ENCODE measurements at regions not wholly inside any gene's neighbourhood (a gene's known extent, or its start where the extent isn't known, plus 50 kb on each side); places are given as distances from the start of the nearest gene placed in this dataset.
"Not testable (repeated sequence)": the region's sequence is repeated elsewhere in the genome, so short reads cannot be mapped to it uniquely, and the experiment has no call there.

DNA sequence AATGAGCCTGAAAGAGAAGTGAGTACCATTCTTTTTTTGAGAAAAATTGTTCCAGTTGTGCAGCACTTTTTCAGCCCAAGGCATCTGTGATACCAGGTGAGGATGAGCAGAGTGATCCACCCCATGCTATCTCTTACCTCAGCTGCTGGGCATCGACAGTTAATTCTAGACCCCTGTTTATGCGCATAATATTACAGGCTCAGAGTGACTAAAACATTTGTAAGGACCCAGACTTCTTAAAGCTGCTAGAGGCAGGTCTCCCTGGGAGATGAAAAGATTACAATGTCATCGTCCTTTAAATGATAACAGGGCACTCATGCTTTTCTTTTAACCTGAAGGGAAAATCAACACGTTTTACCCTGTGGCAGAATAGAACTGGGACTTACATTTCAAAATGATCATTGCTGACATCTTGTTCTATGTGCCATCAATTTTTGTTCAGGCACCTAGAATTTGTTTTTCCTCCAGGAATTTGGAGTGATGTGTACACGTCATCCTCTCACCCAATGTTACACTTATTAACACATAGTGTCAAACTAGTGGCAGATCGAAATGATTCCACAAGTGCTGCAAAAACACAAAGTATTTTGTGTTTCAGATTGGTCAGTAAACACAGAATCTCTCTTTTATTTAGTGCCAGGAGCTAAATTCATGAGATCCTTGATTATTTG lies 684.6 kb downstream of the UTRN start:
- no peak for TF ChIP-seq EZH2 (IDR thresholded peaks at IDR 0.05; ENCODE audit: borderline replicate concordance, insufficient read depth, low read depth, low read length, poor library complexity, severe bottlenecking)
- TF ChIP-seq, protein P1, sequence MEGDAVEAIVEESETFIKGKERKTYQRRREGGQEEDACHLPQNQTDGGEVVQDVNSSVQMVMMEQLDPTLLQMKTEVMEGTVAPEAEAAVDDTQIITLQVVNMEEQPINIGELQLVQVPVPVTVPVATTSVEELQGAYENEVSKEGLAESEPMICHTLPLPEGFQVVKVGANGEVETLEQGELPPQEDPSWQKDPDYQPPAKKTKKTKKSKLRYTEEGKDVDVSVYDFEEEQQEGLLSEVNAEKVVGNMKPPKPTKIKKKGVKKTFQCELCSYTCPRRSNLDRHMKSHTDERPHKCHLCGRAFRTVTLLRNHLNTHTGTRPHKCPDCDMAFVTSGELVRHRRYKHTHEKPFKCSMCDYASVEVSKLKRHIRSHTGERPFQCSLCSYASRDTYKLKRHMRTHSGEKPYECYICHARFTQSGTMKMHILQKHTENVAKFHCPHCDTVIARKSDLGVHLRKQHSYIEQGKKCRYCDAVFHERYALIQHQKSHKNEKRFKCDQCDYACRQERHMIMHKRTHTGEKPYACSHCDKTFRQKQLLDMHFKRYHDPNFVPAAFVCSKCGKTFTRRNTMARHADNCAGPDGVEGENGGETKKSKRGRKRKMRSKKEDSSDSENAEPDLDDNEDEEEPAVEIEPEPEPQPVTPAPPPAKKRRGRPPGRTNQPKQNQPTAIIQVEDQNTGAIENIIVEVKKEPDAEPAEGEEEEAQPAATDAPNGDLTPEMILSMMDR (IDR thresholded peaks at IDR 0.05): no peak
- Histone ChIP-seq H3K79me2 (ENCODE audit: control insufficient read depth, insufficient read depth, low read length) (no peaks in the 10 kb centered on the region), H3K27me3 (replicated peaks in 1 of 4; ENCODE audit: control extremely low read depth in 1 of 4, control insufficient read depth in 3 of 4, insufficient read depth in 4 of 4, low read length in 3 of 4) (no peaks in the 10 kb centered on the region), H3K4me1 (ENCODE audit: control insufficient read depth in 2 of 2, insufficient read depth in 2 of 2, low read length in 2 of 2) (no peaks in the 10 kb centered on the region), H3K4me2 (replicated peaks; ENCODE audit: low read depth, low read length, poor library complexity, severe bottlenecking) (no peak overlapping the region), H3K9ac (ENCODE audit: low read length) (no peak overlapping the region), H3K27ac (ENCODE audit: low read length in 2 of 2) (no peak overlapping the region), H4K20me1 (ENCODE audit: control insufficient read depth, insufficient read depth, low read length, poor library complexity, severe bottlenecking) (no peaks in the 10 kb centered on the region), H3K9me3 (ENCODE audit: control extremely low read depth in 1 of 3, control insufficient read depth in 2 of 3, insufficient read depth in 1 of 3, low read length in 2 of 3) (peaks cover 0 to 2% (median 0%) of the 10 kb centered on the region in 3 donors), H3K4me3 (ENCODE audit: control extremely low read depth in 1 of 5, extremely low read depth in 1 of 5, insufficient read depth in 1 of 5, low read depth in 2 of 5, low read length in 4 of 5) (no peak overlapping the region), H3K36me3 (replicated peaks in 1 of 2; ENCODE audit: control extremely low read depth in 1 of 2, control insufficient read depth in 1 of 2, extremely low read depth in 1 of 2, insufficient read depth in 2 of 2, low read length in 1 of 2) (no peaks in the 10 kb centered on the region), H2AFZ (ENCODE audit: insufficient read depth, low read depth, low read length, poor library complexity, severe bottlenecking) (no peak overlapping the region)
- CTCF ChIA-PET: no interaction called here
- Mint-ChIP-seq H3K27ac (no peak overlapping the region), H3K4me3 (no peak overlapping the region), H3K27me3 (peaks cover 12% of the 10 kb centered on the region), H3K4me1 (no peaks in the 10 kb centered on the region), H3K9me3 (ENCODE audit: insufficient read depth) (no peaks in the 10 kb centered on the region)
- 84% methylated on average over 3 of the region's 6 CpGs for WGBS (ENCODE audit: insufficient coverage)
- POLR2A ChIA-PET: no interaction called here
- DNase-seq (no peak), ATAC-seq (ENCODE audit: low read depth) (no peak)
- intact Hi-C loops (cut with micrococcal nuclease): no loop called here

- H3K9me3 ChIP-seq (ENCODE audit: control extremely low read depth in 1 of 3, control insufficient read depth in 2 of 3, insufficient read depth in 1 of 3, low read length in 2 of 3); H3K9ac ChIP-seq (ENCODE audit: low read length); H3K4me1 Mint-ChIP-seq; ATAC-seq (ENCODE audit: low read depth); H4K20me1 ChIP-seq (ENCODE audit: control insufficient read depth, insufficient read depth, low read length, poor library complexity, severe bottlenecking); H3K9me3 Mint-ChIP-seq (ENCODE audit: insufficient read depth); H3K79me2 ChIP-seq (ENCODE audit: control insufficient read depth, insufficient read depth, low read length); H3K27ac ChIP-seq (ENCODE audit: low read length in 2 of 2); H3K4me1 ChIP-seq (ENCODE audit: control insufficient read depth in 2 of 2, insufficient read depth in 2 of 2, low read length in 2 of 2); H3K4me3 Mint-ChIP-seq; H3K4me2 ChIP-seq (replicated peaks; ENCODE audit: low read depth, low read length, poor library complexity, severe bottlenecking); H3K4me3 ChIP-seq (ENCODE audit: control extremely low read depth in 1 of 5, extremely low read depth in 1 of 5, insufficient read depth in 1 of 5, low read depth in 2 of 5, low read length in 4 of 5); intact Hi-C loops (cut with micrococcal nuclease); H2AFZ ChIP-seq (ENCODE audit: insufficient read depth, low read depth, low read length, poor library complexity, severe bottlenecking); CTCF ChIA-PET; POLR2A ChIA-PET; H3K27me3 ChIP-seq (replicated peaks in 1 of 4; ENCODE audit: control extremely low read depth in 1 of 4, control insufficient read depth in 3 of 4, insufficient read depth in 4 of 4, low read length in 3 of 4); DNase-seq; H3K36me3 ChIP-seq (replicated peaks in 1 of 2; ENCODE audit: control extremely low read depth in 1 of 2, control insufficient read depth in 1 of 2, extremely low read depth in 1 of 2, insufficient read depth in 2 of 2, low read length in 1 of 2); H3K27ac Mint-ChIP-seq: not testable (repeated sequence)
- WGBS (ENCODE audit: insufficient coverage): 80% methylated on average over 8 of the region's 8 CpGs
- peaks cover 17% of the 10 kb centered on the region for H3K27me3 Mint-ChIP-seq
Measured at GRCh38 chr6:144977250-144977864, 692.2 kb downstream of the UTRN start.
